Fibroblast of upper back skin (primary cell): ENCODE measurements at regions not wholly inside any gene's neighbourhood (a gene's known extent, or its start where the extent isn't known, plus 50 kb on each side); places are given as distances from the start of the nearest gene placed in this dataset.
A peak's percentile ranks its signal among the peaks of the same experiment; 100 is the strongest.
"Not testable (repeated sequence)": the region's sequence is repeated elsewhere in the genome, so short reads cannot be mapped to it uniquely, and the experiment has no call there.

Experiments used
- DNase-seq: peaks from one replicate; pipeline ENCODE4 v3.0.0-alpha.2; 2013

- DNase-seq, result no peak
These were observed 221.4 kb downstream of the RPS29 start for GRCh38 chr14:49364752-49365117.

DNA sequence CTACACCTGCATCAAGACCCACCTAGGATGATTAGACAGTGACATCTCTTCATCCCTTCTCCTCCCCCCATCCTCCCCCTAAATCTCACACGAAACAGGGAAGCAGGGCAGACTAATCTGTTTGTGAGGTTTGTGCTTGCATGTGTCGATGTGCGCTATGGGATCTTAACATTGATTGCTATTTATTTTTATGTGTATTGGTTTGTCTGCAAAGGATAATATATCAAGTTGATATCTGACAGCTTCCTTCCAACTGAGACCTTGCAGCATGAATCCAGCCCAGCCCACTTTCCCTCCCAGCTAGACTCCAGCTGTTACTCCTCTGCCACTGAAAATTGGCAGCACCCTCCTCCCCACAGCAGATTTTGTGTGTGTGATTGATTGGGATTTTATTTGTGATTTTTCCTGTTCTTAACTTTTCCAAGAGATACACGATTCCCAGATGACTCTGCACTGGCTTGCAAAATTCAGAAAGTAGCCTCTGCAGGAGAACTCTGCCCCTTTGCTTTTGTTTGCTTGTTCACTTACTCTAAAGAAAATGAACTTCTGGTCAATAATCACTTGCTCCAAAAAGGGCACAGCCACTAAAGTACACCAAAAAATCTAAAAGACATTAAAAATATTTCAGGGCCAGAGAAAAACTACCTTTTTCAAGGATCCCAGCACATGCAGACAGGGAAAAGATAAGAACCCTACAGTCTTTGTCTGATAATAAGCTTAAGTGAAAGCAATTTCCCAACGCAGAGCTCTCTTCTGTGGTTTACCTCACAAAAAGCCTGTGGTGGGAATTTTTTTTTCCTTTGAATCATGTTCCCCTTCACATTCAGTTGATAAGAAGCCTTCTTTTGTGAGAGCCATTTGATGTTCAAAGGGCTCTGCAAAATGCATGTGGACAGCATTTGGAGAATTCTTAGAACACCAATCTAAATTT is 222.1 kb downstream of the RPS29 start:
- no peak for DNase-seq

GRCh38 chr14:49362916-49363315 is 223.3 kb downstream of the RPS29 start:
- no peak for DNase-seq

- no peak for DNase-seq
These were observed 247.1 kb downstream of the RPS29 start for GRCh38 chr14:49339130-49339529.

- no peak for DNase-seq
These were observed 266.4 kb downstream of the RPS29 start for GRCh38 chr14:49319810-49320209.

DNA sequence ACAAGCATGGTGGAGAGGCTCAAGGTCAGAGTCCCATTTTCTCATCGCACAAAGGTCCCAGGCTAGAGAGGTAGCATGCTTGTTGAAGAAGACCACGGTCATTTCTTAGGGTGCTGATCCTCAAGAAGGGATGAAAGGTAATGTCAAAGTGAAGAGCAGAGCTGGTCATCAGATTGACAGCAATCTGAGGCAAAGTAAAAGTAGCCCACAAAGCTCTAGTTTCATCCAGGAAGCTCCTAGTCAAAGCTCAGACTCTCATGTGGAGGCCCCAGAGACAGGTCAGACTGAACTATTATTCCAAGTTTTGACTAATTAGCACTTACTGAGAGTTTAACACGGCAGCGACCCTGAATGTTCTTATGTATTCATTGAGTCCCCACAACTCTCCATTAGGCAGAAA is 270.6 kb downstream of the RPS29 start:
- no peak for DNase-seq

DNA sequence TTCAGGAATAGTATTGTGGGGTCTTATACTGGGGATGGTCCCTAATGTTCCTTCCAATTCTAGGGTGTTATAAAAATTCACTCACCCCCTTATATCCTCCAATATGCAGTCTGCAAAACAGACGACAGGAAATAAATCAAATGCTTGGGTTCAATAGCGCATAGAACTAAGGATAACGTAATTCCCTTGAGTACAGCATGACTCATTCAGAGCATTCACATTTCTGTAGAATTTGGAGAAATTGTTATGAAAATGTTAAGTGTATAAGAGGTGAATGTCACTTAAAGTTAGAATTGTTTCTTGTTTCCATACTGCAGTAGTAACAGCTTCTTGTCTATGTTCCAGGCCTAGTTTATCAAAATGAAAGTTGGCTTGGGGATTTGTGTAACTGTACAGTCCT is 271.4 kb downstream of the RPS29 start:
- DNase-seq, result peak; percentile 43

DNA sequence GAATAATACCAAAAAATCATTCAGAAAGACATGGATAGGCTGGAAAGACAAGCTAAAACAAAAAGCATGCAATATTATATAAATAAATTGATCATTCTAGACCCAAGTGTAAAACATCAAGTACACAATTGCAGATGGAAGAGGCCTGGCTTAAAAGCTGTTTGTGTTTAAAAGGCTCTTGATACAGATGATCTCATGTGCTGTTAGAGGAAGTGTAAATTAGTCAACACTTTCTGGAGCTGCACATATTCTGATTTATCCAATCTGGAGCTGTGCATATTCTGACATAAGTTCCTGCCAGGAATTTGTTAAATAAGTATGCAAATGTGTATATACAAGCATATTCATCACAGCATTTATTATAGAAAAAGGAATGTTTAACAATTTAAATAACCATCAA is 273.1 kb downstream of the RPS29 start:
- DNase-seq, result no peak

DNA sequence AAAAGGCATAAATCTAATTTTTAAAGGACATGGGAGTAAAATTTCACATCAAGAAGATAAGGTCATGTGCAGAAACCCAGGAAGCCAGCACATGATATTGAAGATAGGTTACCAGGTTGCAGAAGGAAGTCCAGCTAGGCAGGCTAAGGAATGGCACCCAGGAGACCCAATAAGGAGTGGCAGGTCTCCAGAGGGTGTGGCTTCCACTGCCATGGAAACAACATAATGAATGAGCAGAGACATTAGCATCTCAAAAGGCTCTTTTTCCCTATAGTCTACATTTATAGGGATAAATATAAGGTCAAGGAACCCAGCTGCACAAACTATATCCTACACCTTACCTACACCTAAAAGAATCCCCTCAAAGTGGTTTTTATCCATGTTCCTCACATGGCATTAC is 275.9 kb downstream of the RPS29 start:
- DNase-seq, result no peak

DNA sequence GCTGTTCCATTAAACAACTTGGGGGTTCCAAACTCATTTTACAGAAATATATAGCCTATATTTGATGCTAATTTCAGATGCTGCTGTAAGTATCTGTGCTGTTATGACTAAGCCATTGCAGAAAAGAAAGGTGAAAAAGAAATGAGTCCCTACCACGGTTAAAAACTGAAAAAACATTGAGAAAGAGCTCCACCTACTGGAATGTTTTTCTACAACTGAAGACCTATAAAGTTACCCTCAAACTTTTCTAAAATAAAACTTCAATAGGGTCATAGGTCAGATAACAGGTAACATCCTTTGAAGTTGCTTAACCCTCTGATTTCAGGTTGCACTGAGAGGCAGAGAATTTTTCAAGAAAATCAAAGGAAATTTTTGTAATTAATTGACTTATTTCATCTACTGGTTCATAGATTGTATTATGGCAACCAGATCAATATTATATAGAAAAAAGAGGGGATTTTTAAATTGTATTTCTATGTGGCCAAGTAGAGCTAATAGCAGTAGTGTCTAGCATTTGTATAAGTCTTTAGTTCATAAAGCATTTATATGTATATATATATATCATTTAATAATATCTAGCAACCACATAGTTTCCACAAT is 279.9 kb downstream of the RPS29 start:
- no peak for DNase-seq

GRCh38 chr14:49303946-49304516 is 282.1 kb downstream of the RPS29 start:
- peak; percentile 16 for DNase-seq

- DNase-seq, result no peak
These were observed 289.1 kb downstream of the RPS29 start for GRCh38 chr14:49297102-49297501.

GRCh38 chr14:49294621-49295148 is 291.5 kb downstream of the RPS29 start:
- no peak for DNase-seq

DNA sequence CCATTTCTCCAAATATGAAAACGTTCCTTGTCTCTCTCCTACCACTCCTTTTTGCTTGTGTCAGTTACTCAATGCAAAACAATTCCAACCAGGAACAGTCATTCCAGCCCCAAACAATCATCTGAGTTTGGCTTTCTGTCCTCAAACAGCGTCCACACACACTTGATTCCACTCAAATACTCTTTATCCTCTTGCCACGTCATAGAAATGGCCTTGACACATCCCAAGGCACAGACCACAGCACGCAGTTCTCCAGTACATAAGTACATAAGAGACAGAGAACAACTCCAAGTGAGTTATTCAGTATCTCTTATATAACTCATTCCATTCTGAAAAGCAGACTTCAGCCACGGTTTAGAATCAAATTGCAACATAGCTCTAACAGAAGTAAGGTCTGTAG is 299.2 kb downstream of the RPS29 start:
- DNase-seq, result no peak

- DNase-seq, result no peak
These were observed 299.8 kb downstream of the RPS29 start for GRCh38 chr14:49286257-49286983.

DNA sequence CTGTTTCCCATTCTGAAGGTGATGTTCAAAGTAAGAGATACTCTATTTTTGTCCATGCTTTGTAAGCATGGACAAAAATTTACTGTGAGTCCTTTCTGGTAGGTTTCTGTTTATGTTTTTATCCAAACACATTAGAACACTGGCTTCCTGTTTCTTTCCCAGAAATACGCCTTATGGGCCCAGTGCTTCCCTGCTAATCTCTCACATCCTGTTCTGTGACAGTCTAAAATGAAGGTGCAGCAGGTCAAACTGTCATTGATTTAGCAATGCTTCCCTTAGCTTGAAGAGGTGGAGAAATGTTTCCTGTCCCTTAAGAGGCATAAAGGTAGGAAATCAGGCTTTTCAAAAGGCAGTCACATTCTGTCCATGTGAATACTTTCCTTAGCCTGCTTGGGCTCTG is 305.6 kb downstream of the RPS29 start:
- no peak for DNase-seq

GRCh38 chr14:49250517-49250916 is 335.7 kb downstream of the RPS29 start:
- no peak for DNase-seq

DNA sequence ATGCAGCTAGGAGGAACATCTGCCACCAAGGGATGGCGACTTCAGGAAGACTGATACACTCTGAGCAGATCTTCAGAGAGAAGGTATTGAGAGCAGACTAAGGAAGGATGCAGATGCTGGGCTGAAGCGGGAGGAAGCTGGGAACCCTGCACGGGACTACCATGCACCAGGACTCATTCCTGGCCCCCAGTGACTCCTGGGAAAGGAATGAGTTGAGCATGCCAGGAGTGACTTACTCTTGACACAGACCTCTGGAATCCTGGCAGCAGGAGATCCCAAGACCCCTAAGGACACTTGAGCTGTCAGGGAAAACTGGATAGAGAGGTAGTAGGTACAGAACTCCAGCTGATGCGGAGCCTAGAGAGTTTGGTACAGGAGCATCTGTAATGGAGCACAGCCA is 336.1 kb downstream of the RPS29 start:
- peak; percentile 70 for DNase-seq

- peak; percentile 6 for DNase-seq
These were observed 337.2 kb downstream of the RPS29 start for GRCh38 chr14:49249022-49249421.

GRCh38 chr14:49243777-49244176 is 342.4 kb downstream of the RPS29 start:
- not testable (repeated sequence) for DNase-seq

GRCh38 chr14:49240383-49240782 is 345.8 kb downstream of the RPS29 start:
- DNase-seq, result no peak

DNA sequence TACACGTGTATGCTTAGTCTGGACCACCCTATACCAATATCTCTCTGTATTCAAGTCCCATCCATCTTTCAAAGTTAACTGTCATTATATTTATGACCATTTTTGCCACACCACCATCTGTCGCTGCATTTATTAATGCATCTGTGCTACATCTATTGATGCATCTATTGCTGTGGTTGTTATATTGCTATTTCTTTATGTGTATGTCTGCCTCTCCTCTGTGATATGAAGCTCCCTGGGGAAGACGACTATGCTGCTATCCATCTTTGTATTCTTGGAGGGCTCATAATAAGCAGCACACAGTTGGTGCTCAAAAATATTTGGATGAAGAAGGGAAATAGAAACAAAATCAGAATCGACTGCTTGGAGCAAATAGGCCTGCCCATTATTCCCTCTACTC is 357.6 kb downstream of the RPS29 start:
- no peak for DNase-seq

GRCh38 chr14:49221316-49221715 is 364.9 kb downstream of the RPS29 start:
- DNase-seq, result no peak
